Lower lobe of right lung (tissue), 2 donors: ENCODE measurements at regions not wholly inside any gene's neighbourhood (a gene's known extent, or its start where the extent isn't known, plus 50 kb on each side); places are given as distances from the start of the nearest gene placed in this dataset.

ENCODE experiments used
- ATAC-seq, 2 donors: fragments of 200-7000 bp; cut with Tn5 transposase; one replicate each; pipeline ENCODE4 v1.9.1; 2020 to 2022; ENCODE audit warnings: mild to moderate bottlenecking in 2 of 2, moderate library complexity in 2 of 2
- DNase-seq: peaks from one replicate; pipeline ENCODE4 v3.0.0-alpha.2; 2020
- H3K27ac ChIP-seq: fragments of 200-600 bp; one replicate; pipeline ENCODE4 v1.8.0; 2022
- H3K27me3 ChIP-seq: fragments of 200-600 bp; one replicate; pipeline ENCODE4 v1.8.0; 2022; ENCODE audit warnings: low read depth
- H3K36me3 ChIP-seq: fragments of 200-600 bp; one replicate; pipeline ENCODE4 v1.8.0; 2022; ENCODE audit warnings: mild to moderate bottlenecking
- H3K4me1 ChIP-seq: fragments of 200-600 bp; one replicate; pipeline ENCODE4 v1.8.0; 2022
- H3K4me3 ChIP-seq: fragments of 200-600 bp; one replicate; pipeline ENCODE4 v1.8.0; 2022; ENCODE audit warnings: mild to moderate bottlenecking
- H3K9me3 ChIP-seq: fragments of 200-600 bp; one replicate; pipeline ENCODE4 v1.8.0; 2022
- intact Hi-C: fragments of 100-400 bp; cut with DNase I; formaldehyde crosslinking; loops from one replicate; pipeline ENCODE4 v1.11.0; 2022
- TF ChIP-seq, protein P1 (sequence below): fragments of 200-600 bp; IDR thresholded peaks from one replicate; pipeline ENCODE4 v1.8.0; 2022; ENCODE audit warnings: antibody characterized with exemption, mild to moderate bottlenecking
- donor health status: DM: no; HTN: yes; CAD: no; lungs with severe emphysema.

DNA sequence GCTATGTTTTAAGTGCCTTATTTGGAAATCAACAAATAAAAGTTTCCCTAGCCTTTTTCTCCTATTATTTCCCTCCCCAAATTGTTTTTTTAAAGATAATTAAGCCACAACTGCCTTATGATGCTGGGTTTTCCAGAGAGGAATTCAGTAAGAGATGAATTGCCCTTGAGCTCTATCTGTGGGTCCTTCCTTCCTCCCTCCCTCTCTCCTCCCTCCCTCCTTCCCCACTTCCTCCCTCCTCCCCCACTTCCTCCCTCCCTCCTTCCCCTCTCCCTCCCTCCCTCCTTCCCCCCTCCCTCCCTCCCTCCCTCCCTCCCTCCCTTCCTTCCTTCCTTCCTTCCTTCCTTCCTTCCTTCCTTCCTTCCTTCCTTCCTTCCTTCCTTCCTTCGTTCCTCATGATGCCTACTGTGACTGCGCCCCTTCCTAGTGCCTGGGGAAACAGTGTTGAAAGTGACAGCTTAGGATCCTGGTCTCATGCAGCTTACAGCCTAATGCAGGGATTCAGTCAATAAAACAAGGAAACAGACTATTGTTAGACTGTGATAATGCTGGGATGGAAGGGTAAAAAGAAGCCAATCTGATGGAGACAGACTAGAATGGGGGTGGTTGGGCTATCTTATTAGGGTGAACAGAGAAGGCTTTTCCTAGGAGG is 1417.1 kb downstream of the AACS start:
- intact Hi-C loops = no loop called here
- Histone ChIP-seq H3K4me1 (no peaks in the 10 kb centered on the region), H3K36me3 (no peaks in the 10 kb centered on the region), H3K27me3 (no peaks in the 10 kb centered on the region), H3K9me3 (no peaks in the 10 kb centered on the region), H3K4me3 (no peak overlapping the region), H3K27ac (no peak overlapping the region)
- DNase-seq = no peak
- TF ChIP-seq, protein P1, sequence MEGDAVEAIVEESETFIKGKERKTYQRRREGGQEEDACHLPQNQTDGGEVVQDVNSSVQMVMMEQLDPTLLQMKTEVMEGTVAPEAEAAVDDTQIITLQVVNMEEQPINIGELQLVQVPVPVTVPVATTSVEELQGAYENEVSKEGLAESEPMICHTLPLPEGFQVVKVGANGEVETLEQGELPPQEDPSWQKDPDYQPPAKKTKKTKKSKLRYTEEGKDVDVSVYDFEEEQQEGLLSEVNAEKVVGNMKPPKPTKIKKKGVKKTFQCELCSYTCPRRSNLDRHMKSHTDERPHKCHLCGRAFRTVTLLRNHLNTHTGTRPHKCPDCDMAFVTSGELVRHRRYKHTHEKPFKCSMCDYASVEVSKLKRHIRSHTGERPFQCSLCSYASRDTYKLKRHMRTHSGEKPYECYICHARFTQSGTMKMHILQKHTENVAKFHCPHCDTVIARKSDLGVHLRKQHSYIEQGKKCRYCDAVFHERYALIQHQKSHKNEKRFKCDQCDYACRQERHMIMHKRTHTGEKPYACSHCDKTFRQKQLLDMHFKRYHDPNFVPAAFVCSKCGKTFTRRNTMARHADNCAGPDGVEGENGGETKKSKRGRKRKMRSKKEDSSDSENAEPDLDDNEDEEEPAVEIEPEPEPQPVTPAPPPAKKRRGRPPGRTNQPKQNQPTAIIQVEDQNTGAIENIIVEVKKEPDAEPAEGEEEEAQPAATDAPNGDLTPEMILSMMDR = no peak
- no peak for ATAC-seq

DNA sequence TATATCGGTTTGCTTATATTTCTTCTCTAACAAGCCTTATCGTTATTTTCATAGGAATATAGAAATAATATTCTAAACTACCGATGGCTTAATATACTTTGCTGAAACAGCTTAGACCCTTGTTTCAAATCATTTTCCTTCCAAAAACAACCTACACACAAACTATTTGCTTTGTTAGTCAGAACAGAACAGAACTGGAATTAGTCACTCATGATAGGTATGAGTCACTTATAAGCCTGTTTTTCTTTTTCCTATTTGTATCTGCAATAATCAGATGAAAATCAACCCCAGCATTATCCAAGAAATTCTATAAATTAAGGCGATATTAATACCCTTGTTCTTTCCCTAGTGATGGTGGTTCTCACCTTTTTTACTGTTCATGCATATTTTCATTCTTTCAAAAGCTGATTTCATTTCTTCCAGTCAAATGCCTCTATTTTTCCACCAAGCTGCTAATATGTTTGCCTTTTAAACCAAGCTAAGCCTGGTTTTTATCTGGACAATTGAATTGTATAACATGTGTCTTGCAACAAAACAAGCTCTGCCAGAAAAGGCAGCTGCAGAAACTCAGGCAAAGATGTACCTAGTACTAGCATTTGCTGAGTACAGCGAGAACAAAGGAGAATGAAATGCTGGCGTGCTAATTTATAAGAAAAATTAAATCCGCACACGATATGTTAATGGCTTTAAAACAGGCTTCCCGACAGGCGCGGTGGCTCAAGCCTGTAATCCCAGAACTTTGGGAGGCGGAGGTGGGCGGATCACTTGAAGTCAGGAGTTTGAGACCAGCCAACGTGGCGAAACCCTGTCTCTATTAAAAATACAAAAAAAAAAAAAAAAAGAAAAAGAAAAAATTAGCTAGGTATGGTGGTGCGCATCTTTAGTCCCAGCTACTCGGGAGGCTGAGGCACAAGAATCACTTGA is 1418.2 kb downstream of the AACS start:
- Histone ChIP-seq H3K4me3 (no peak overlapping the region), H3K4me1 (no peaks in the 10 kb centered on the region), H3K9me3 (no peaks in the 10 kb centered on the region), H3K27me3 (no peaks in the 10 kb centered on the region), H3K27ac (no peak overlapping the region), H3K36me3 (no peaks in the 10 kb centered on the region)
- TF ChIP-seq, protein P1 = no peak
- DNase-seq = no peak
- intact Hi-C loops = no loop called here
- no peak for ATAC-seq

DNA sequence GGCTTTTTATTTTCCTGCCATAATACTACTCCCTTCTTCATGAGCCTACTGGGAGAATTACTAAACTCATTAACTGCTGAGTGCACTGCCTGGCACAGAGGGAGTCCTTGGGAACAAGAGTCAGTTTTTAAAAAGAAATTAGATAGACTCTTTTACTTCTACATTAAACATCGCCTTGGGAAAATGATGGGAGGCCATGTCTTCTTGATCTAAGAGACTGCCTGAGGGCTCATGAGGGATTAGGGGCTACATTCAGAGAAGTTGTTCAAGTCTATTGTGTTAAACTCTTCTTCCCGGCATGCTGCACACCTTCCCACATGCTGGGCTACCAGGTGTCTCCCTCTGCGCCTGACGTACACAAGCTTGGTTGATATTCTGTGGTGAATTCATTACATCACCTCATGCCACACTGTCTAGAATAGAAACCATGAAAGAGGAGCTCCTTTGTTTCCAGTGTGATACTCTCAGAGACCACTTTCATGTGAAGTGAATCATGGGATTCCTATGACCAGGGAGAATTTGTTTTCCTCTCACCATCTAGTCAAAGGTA is 1422.3 kb downstream of the AACS start:
- intact Hi-C loops = no loop called here
- TF ChIP-seq, protein P1 = no peak
- H3K36me3 ChIP-seq = no peaks in the 10 kb centered on the region
- DNase-seq (no peak), ATAC-seq (no peak)
- H3K27ac ChIP-seq = no peak overlapping the region
- no peaks in the 10 kb centered on the region for H3K27me3 ChIP-seq
- no peak overlapping the region for H3K4me3 ChIP-seq
- no peaks in the 10 kb centered on the region for H3K4me1 ChIP-seq
- H3K9me3 ChIP-seq = peaks cover 12% of the 10 kb centered on the region

DNA sequence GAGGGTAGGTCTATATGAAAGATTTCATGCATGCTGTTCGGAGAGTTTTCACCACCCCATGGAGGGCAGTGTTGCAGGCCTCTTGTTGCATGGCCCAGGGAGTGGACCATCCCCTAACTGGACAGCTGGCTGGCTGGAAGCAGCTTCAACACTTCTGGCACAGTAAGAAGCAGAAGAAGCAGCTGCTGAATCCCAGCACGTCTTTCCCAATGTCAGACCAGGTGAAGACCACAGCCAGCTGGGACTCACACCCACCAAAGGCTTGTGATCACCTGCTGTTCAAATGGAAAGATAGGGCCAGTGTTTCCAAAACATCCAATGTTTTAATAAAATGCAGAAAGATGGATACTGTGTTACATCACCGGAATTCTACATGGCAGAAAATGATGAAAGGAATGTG is 1423.6 kb downstream of the AACS start:
- H3K4me3 ChIP-seq = no peak overlapping the region
- H3K9me3 ChIP-seq = peaks cover 12% of the 10 kb centered on the region
- DNase-seq (no peak), ATAC-seq (no peak)
- no peaks in the 10 kb centered on the region for H3K36me3 ChIP-seq
- H3K4me1 ChIP-seq = no peaks in the 10 kb centered on the region
- TF ChIP-seq, protein P1 = no peak
- intact Hi-C loops = no loop called here
- H3K27me3 ChIP-seq = no peaks in the 10 kb centered on the region
- H3K27ac ChIP-seq = no peak overlapping the region

DNA sequence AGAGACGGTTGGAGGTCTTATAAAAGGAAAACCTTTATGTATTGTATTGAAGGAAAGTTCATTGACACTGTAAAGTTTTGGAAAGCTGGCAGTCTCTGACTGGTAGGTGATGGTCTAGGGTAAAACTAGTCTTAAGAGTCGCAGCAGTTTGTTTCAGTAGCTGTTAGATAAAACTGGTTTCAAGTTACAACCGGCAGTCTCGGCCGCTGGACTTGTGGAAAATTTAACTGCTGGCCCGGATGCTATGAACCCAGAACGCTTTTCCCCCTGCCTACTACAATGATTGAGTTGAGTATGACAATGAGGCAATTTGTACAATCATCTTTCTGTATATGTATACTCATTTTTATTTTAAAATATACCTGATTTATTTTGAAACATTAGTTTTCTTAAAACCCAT is 1426.9 kb downstream of the AACS start:
- H3K36me3 ChIP-seq = no peaks in the 10 kb centered on the region

More for the DNA sequence above, 1426.9 kb downstream of the AACS start:
- TF ChIP-seq, protein P1 = no peak
- Histone ChIP-seq H3K4me3 (no peak overlapping the region), H3K4me1 (no peaks in the 10 kb centered on the region), H3K27me3 (no peaks in the 10 kb centered on the region), H3K9me3 (peaks cover 12% of the 10 kb centered on the region), H3K27ac (no peak overlapping the region)
- ATAC-seq (no peak), DNase-seq (no peak)
- intact Hi-C loops = no loop called here
